Activated T-cell treated with anti-CD3 and anti-CD28 coated beads for 24 hours (primary cell): ENCODE measurements at regions not wholly inside any gene's neighbourhood (a gene's known extent, or its start where the extent isn't known, plus 50 kb on each side); places are given as distances from the start of the nearest gene placed in this dataset.

Source experiments
- DNase-seq: peaks from one replicate; pipeline ENCODE4 v3.0.0-alpha.2; 2020; ENCODE audit warnings: low read depth

DNA sequence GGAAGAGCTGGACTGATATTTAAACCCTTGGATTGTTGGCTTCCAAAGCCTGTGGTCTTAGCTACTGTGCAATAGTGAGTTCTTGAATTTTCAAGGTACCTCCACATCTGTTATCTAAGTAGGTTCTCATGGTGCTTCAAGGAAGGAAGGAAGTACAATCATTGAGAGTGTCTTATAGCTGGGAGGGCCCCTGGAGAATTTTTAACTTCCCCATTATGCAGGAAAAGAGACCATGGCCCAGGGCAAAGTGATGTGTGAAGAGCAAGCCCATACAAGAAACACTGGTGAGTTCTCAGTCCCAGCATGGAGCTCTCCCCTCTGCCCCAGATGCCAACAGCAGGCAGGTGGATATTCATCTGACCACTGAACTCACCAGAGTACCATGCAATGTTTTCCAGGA, 169.0 kb upstream of the IRX6 start:
- DNase-seq = no peak

DNA sequence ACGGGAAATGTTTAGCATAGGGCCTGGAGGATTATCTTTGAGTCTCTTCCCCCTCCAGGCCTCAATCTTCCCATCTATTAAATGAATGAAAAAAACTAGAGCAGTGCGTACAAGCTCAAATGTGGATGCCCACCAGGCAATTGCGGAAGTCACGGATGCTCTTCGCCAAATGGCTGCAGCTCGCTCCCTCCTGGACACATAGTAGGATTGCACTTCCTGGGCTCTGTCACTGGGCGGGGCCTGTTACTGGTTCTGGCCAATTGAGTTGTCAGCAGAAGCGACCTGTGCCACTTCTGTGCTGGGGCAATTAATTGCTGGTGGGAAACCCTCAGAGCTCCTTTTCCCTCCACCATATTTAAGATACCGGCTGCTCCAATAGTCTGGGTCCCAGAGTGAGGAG, 168.2 kb upstream of the IRX6 start:
- DNase-seq = no peak

DNA sequence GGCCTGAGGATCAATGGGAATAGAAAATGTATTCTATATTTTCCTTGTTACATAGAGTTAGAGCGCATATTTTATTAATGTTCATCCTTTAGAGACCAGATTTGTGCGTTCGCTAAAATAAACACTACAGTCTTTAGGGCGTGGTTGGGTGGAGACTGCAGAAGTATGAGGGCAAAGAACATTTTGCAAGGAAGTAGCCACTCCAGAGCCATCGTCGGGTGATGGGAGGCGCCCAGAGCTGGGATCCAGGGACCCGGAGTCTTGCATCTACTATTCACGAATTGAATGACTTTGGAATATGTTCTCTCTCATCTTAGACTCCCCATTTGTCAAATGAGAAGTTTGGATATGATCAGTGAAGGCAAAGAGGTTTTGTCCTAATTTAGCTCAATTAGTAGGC, 154.2 kb upstream of the IRX6 start:
- DNase-seq = no peak

DNA sequence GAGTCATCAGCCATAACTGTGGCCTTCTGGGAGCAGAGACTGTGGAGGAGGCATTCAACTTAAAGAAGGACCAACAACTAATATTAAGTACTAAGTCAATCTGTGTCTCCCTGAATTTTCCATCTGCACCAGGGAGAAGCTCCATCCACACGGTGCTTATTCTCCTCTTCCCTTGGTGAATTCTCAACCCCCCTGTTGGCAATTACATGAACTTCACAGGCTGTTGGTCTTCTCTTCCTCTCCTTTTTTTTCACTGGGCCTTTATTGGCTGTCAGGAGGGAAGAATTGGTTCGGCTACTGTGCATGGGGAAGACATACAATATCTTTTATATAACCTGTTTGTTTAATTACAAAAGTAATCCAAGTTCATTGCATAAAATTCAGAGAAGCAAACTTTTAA, 152.8 kb upstream of the IRX6 start:
- no peak for DNase-seq

DNA sequence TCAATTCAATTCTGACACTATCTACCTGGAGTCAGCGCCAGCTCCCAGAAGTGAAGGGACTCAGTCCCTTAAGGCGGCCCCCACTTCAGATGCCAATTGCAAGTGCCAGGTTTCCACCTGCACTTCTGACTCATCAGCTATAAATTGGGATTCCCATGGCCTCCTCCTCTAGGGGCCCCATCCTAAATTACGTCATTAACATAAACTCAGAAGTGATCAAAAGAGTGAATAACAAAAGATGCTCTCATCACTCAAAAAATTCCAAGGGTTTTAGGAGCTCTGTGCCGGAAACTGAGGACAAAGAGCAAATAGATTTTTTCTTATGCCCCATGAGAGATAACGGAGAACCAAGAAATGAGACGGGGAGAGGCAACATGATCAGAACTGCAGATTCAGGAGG, 148.6 kb upstream of the IRX6 start:
- DNase-seq = no peak

DNA sequence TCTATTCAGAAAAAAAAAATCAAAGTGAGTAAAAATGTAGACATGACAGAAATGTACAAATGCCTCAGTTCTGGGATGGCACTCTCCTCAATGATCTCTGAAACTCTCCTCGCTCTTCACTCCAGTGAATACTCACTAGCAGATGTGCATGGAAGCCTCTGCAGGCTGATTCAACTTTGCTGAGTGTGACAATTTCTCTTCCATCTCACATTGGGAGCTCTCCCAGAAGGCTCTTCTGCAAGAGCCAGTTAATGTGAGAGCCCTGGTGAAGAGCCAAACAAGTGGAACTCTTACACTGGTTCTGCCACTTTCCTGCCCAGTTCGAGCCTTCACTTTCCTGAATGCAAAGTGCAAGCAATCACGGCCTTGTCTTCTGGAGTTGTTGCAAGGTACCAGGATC, 147.1 kb upstream of the IRX6 start:
- no peak for DNase-seq

DNA sequence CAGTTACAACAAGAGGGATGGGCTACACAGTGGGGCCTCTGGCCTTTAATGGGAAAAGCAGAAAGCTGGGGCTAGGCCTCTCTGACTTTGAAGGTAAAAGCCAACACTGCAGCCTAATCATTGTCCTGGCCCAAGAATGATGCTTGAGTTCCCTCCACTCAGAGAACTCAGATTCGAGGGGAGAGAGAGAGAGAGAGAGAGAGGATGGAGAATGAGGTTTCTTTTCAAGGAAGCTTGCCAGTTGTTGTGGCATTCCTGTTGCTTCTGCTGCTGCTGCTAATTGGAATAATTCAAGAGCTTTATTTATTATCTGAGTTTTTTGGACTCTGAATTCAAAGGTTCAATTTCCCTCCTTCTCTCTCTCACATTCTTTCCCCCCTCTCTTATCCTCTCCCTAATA, 144.6 kb upstream of the IRX6 start:
- DNase-seq = no peak

DNA sequence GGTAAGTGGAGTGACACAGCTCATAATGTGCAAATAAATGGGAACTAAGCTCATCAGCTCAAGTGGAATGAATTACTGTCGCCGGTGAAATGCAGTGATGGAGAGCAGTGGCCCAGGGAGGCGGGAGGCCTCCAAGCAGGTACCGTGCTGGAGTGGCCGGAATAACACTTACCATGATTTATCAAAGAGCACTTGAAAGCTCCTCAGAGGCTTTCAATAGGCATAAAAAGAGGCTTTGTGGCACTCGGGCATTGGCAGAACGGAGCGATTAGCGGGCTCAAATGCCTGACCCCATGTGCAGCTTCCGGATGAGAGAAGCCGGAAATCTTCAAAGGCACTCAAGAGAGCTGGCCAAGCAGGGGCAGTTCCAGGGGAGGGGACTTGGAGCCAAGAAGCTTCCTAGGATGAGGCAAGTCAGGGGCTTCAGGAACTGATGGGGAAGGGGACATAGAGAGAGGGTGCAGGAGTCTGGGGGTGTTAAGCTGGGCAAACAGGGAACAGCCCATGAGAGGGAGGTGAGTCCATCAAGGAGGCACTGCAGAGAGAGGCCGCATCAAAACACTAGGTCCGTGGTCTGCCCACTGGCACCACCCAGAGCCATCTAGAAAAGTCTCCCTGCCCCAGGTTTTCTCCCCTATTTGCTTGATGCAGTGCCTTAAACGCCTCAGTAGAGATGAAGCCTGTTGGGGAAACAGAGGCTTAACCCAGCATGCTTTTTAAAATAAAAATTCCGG, 144.0 kb upstream of the IRX6 start:
- DNase-seq = no peak

DNA sequence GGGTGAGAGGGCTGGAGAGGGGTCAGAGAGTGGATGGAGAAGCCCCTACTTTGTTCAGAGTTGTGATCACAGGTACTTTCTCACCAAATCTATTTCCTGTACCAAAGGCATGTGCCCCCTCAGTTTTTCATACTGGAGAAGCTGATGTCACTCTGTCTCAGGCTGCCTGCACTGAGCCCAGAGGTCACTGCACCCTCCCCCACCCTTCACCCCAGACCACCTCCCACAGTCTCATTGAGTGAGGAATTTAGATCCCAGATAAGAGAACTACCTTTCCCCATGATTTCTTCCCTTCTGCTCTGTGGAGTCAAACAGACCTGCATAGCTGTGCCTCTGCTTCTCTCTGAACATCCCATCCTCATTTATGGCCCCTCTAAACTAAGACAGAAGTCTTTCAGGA, 140.0 kb upstream of the IRX6 start:
- DNase-seq = no peak

DNA sequence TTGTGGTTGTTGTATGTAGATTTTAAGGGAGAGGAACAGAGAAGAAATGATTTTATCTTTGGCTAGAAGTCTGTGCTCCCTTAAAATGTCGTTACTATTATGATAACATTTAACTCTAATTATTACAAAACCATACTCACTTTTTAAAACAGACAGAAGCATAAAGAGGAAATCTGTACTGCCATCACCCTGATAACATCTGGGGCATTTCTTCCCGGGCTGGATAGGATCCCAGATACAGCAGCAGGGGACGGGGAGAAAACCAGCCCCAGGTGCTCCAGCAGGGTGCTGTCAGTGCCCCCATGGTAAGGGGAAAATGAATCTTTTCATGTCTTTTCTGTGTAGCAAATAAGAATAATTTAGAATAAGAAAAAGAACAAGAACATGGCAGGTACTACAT, 139.4 kb upstream of the IRX6 start:
- DNase-seq = no peak

DNA sequence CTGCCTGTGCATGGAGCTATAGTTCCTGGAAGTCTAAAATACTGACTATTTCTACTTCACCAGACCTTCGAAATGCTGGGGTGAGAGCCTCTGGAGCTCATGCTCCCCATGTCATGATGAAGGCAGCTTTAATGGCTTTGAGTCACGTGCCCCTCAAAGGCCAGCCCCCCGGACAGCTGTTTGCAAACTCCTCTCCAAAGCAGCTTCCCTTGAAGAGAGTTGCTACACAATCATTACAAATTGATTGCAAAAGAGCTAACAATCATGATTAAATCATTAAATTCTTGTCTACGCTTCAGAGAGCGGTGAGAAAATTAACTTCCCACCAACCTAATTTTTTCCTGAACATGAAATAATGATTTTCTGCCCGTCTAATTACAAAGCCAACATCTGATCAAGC, 134.8 kb upstream of the IRX6 start:
- DNase-seq = no peak

DNA sequence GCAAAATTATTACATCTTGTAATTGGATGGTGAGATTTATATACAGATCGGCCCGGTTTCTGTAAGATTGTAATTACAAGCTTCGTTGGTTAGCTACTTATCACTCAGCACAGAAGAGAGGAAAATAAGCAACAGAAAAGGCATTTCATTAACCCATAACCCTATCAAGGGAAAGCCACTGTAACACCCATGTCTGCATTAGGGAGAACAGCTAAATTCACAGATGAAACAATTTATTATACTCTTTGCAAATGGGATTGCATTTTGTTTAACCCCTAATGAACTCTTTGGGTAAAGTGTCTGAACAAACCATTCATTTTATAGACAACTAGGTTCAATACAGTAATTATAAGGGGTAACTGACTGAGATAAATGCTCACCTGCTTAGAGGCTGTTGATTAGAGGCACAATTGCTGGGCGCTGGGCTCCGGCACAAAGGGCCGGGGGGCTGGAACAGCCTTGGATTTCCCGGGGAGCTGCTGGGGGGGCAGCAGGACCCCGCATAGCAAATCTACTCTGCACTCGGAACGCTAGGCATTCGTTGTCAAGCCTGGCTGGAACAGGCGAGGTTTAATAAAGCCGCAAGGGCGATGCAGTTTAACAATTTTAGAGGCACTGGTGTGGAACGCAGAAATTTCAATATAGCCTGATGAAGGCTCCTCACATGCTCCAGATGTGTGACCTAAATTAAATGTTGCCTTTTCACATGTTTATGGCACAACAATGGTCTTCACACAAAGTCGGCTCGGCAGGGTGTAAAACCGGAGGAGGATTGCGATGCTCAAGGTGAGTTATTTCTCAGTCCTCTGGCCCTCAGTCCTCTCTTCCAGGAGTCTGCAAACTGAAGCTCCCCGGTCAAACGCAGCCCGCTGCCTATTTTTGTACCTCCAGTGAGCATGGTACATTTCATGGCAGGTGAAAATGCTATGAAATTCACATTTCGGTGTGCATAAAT, 134.0 kb upstream of the IRX6 start:
- no peak for DNase-seq

DNA sequence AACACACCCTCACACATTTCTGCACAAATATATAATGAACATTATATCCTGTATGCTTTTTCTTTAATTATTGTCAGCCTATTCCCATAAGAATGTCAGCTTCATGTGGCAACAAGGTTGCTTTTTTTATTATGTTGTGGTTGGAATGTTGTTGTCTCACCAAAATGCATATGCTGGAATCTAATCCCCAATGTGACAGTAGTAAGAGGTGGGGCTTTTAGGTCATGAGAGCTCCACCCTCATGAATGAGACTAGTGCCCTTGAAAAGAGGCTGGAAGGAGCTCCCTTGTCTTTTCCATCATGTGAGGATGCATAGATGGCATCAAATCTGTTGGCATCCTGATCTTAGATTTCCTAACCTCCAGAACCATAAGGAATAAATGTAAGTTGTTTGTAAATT, 131.3 kb upstream of the IRX6 start:
- no peak for DNase-seq

DNA sequence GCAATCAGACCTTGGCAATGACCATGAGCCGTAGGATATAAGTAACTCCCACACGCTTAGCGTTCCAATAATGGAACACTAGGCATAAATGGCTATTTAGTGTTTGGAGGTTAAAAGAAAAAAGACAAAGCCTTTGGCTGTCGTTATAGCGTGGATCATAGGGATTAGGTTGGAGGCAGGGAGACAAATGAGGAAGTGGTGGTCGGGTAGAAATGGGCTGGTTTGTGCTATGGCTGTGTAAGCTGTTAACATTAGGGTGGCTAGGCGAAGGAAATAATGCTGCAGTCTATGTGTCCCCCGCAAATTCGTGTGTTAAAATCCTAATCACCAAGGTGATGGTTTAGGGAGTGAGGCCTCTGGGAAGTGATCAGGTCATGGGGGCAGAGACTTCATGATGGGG, 120.4 kb upstream of the IRX6 start:
- DNase-seq = no peak

DNA sequence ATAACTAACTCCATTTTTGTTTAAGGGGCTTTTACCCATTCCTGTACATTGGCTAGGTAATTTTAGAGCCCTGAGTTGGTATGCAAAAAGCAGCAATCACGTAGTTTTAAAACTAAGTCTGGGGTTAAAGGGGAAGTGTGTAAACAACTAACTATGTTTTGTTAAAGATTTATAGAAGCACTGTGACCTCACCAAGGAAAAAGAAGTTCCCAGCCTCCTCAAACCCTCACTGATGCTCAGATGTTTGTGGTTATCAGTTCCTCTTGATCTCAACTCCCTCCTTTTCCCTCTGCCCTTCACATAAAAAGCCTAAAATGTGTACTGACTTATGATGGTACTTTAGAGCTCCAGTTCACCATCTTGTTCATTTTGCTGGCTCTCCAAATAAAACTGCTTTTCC, 119.9 kb upstream of the IRX6 start:
- DNase-seq = no peak

DNA sequence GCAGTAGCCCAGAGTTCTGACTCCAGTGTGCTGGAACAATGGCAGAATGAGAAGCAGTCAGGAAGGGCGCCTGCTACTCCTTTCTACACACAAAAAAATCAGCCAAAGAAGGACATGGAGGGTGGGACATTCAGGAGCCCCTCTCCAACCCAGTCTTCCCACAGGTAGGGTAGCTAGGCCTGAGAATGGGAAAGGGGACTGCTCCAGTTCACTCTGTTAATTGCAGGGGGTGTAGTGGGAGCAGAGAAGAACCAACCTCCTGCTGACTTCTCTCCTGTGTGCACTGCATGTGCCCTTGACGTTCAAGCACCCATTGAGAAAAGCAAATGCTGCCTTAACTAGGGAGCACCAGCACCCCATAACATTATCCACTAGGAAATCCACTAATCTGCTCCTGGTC, 119.1 kb upstream of the IRX6 start:
- no peak for DNase-seq

DNA sequence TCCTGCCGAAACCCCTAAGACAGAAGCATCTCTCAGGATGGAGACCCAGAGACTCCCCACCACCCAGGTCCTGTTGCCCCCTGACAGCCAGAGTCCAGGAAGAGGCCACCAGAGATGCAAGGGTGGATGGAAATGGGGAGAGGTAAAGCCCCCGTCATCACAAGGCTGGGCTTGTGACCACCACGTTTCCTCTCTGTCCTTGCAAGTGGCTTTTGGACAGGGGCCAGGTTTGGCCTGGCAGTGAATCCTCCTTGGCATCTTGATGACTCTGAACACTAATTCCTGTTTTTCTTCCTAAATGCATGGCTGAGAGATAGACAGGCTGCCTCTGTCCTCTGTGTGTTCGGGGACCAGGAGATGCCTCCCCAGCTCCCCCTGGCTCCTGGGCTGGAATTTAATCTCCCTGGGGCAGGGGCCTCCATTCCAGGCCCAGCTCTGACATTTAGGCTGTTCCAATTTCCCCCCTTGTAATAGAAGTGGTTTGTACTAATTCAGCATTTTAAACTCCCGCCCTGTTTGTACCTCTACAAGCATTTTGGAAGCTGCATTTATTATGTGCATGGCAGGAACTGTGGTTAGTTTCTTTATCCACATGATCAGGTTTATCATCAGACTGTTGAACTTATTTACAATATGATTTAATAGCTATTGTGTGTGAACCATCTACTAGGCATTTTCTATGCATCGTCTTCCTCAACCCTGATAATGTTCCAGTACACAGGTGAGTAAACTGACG, 116.1 kb upstream of the IRX6 start:
- DNase-seq = no peak

DNA sequence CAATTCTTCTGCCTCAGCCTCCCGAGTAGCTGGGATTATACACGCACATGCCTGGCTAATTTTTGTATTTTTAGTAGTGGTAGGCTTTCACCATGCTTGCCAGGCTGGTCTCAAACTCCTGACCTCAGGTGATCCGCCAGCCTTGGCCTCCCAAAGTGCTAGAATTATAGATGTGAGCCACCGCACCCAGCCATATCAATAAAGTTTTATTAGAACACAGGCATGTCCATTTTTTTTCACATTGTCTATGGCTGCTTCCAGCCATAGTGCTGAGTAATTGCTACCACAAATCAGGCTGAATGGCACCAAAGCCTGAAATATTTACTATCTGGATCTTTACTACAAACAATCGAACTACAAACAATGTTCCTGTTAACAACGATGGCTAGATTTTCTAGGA, 114.4 kb upstream of the IRX6 start:
- DNase-seq = no peak

DNA sequence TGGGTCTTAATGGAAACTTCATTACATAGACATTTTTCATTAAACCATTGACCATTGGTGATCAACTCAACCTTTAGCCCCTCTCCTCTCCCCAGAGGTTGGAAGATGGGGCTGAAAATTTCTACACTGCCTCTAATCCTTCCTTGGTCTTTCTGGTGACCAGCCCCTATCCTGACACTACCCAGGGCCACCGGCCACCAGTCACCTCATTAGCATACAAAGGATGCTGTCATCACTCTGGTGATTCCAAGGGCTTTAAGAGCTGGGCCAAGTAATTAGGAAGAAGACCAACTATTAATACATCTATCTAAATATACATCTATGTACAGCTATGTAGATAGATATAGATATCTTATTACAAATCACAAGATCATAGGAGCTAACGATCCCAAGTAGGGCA, 111.2 kb upstream of the IRX6 start:
- no peak for DNase-seq

DNA sequence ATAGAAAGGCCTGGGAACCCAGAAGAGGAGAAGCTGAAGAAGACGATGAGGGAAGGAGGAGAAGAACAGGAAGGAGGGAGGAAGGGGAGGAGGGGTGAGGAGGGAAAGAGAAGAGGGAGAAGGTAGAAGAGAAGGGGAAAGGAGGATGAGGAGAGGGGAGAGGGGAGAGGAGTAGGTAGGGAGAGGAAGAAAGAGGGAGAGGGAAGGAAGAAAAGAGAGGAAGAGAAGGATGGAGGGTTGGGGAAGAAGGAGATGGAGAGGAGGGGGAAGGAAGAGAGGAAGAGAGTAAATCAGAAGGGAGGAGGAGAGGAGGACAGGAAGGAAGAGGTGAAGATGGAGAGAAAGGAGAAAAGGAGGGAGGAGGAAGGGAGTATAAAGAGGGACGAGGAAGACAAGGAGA, 109.6 kb upstream of the IRX6 start:
- no peak for DNase-seq

DNA sequence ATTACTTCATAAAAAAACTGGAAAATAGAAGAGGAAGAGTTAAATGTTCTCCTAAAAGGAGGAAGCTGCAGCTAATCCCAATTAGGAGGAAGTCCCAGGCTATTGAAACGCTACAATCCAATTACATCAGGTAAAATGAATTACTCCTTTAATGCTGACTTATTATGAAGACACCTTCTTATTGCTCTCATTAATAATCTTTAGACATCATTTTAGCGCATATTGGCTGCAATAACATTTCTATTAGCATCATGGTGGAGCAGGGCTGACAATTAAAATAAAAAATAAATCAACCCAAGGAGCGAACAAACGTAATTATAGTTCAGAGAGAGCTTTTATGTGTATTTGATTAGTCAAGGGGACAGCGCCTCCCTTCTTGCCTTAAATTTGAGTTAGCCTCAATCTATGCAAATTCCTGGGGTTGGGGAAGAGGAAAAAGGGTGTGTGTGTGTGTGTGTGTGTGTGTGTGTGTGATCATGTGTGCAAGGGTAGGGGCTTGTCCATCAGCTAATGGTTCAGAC, 109.0 kb upstream of the IRX6 start:
- DNase-seq = no peak

DNA sequence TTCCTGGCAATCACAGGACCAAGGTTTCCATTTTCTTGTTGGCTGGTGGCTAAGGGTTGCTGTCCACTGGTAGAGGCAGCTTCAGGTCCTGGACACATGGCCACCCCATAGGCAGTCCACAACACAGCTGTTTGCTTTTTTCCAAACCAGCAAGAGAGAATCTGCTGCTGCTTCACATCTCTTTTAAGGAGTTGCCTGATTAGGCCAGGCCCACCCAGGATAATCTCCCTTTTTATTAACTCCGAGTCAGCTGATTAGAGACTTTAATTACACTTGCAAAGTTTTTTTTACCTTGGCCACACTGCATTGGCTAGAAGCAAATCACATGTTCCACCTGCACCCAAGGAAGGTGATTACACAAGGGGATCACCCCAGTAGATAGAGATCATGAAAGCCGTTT, 106.6 kb upstream of the IRX6 start:
- no peak for DNase-seq

DNA sequence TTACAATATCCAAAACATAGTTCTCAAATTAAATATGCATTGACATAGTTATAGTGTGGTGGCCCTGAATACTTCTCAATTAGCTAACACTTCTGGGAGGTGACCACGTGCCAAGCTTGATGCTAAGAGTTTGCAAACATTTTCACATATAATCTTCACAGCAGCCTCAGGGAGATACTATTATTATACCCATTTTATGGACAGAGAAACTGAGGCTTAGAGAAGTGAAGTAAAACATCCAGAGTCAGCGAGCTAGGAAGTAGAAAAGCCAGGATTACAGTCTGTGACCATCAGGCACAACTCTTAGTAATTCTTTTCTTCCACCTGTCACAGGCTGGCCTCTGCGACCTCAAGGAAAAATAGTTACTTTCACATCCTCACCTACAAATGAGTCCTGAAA, 102.2 kb upstream of the IRX6 start:
- DNase-seq = no peak
